Mesenchymal stem cell (in vitro differentiated cells and primary cell): ENCODE measurements at regions not wholly inside any gene's neighbourhood (a gene's known extent, or its start where the extent isn't known, plus 50 kb on each side); places are given as distances from the start of the nearest gene placed in this dataset.
A peak's percentile ranks its signal among the peaks of the same experiment; 100 is the strongest.

Experiments used
- DNase-seq: peaks from one replicate; pipeline ENCODE4 v3.0.0-alpha.2; 2013
- H2AFZ ChIP-seq: one replicate; pipeline ENCODE4 v1.6.1; 2013; ENCODE audit warnings: low read depth, mild to moderate bottlenecking, control low read depth, inconsistent platforms, low read length, moderate library complexity
- H2AK5ac ChIP-seq: 2 replicates; pipeline ENCODE4 v1.6.1; 2013; ENCODE audit warnings: low read length, moderate library complexity, mild to moderate bottlenecking, inconsistent platforms; ENCODE audit not compliant: severe bottlenecking
- H2BK120ac ChIP-seq: one replicate; pipeline ENCODE4 v1.6.1; 2013; ENCODE audit warnings: low read depth, mild to moderate bottlenecking, inconsistent platforms, low read length, moderate library complexity
- H2BK12ac ChIP-seq, 2 experiments: one replicate each; pipeline ENCODE4 v1.6.1; 2013; ENCODE audit warnings: inconsistent platforms in 2 of 2, low read length in 2 of 2, mild to moderate bottlenecking in 2 of 2, moderate library complexity in 2 of 2, control low read depth in 1 of 2
- H2BK15ac ChIP-seq: one replicate; pipeline ENCODE4 v1.6.1; 2013; ENCODE audit warnings: mild to moderate bottlenecking, low read depth, inconsistent platforms; ENCODE audit not compliant: poor library complexity, severe bottlenecking
- H2BK5ac ChIP-seq: 2 replicates; pipeline ENCODE4 v1.6.1; 2013; ENCODE audit warnings: low read depth, mild to moderate bottlenecking, low read length, control low read depth, inconsistent platforms; ENCODE audit not compliant: poor library complexity, severe bottlenecking
- H3K14ac ChIP-seq, 2 experiments: one replicate each; pipeline ENCODE4 v1.6.1; 2013; ENCODE audit warnings: inconsistent platforms in 2 of 2, low read length in 2 of 2, control low read depth in 1 of 2, mild to moderate bottlenecking in 1 of 2, moderate library complexity in 1 of 2
- H3K18ac ChIP-seq, 2 experiments: one replicate each; pipeline ENCODE4 v1.6.1; 2013; ENCODE audit warnings: inconsistent platforms in 2 of 2, low read length in 2 of 2, control low read depth in 1 of 2, low read depth in 1 of 2, mild to moderate bottlenecking in 1 of 2
- H3K23ac ChIP-seq, 2 experiments: one replicate each; pipeline ENCODE4 v1.6.1; 2013; ENCODE audit warnings: inconsistent platforms in 2 of 2, low read length in 2 of 2, mild to moderate bottlenecking in 2 of 2, moderate library complexity in 2 of 2, control low read depth in 1 of 2
- H3K27ac ChIP-seq: 2 replicates; pipeline ENCODE4 v1.5.1; 2013; ENCODE audit warnings: mild to moderate bottlenecking, moderate library complexity, low read length, control low read depth, inconsistent platforms; ENCODE audit not compliant: poor library complexity, severe bottlenecking
- H3K27me3 ChIP-seq, 2 experiments: 2 replicates each; pipeline versions ENCODE4 v1.6.1 to v1.7.0; 2013; ENCODE audit warnings: low read length in 2 of 2, mild to moderate bottlenecking in 2 of 2, moderate library complexity in 2 of 2, control low read depth in 1 of 2, inconsistent platforms in 1 of 2; ENCODE audit not compliant: control insufficient read depth in 1 of 2, insufficient read depth in 1 of 2
- H3K36me3 ChIP-seq, 2 experiments: 2 replicates each; pipeline versions ENCODE4 v1.6.1 to v1.7.0; 2013; ENCODE audit warnings: low read length in 2 of 2, control low read depth in 1 of 2, inconsistent platforms in 1 of 2, low read depth in 1 of 2, mild to moderate bottlenecking in 1 of 2; ENCODE audit not compliant: insufficient read depth in 2 of 2, control insufficient read depth in 1 of 2
- H3K4ac ChIP-seq, 2 experiments: one replicate each; pipeline ENCODE4 v1.6.1; 2013; ENCODE audit warnings: inconsistent platforms in 2 of 2, low read length in 2 of 2, mild to moderate bottlenecking in 2 of 2, moderate library complexity in 2 of 2, control low read depth in 1 of 2, low read depth in 1 of 2
- H3K4me1 ChIP-seq: 2 replicates; pipeline ENCODE4 v1.6.1; 2013; ENCODE audit warnings: low read depth, low read length, control low read depth; ENCODE audit not compliant: control insufficient read depth, insufficient read depth
- H3K4me2 ChIP-seq: 2 replicates; pipeline ENCODE4 v1.6.1; 2013; ENCODE audit warnings: low read length, mild to moderate bottlenecking, inconsistent platforms; ENCODE audit not compliant: poor library complexity, severe bottlenecking
- H3K4me3 ChIP-seq, 2 experiments: 2 replicates each; pipeline versions ENCODE4 v1.5.1 to v1.7.0; 2013; ENCODE audit warnings: low read length in 2 of 2, mild to moderate bottlenecking in 2 of 2, control low read depth in 1 of 2, low read depth in 1 of 2; ENCODE audit not compliant: insufficient read depth in 1 of 2
- H3K79me1 ChIP-seq: replicated peaks from 2 replicates; pipeline ENCODE4 v1.6.1; 2013; ENCODE audit warnings: mild to moderate bottlenecking, control low read depth, low read length, inconsistent platforms; ENCODE audit not compliant: poor library complexity, severe bottlenecking
- H3K9ac ChIP-seq: 2 replicates; pipeline ENCODE4 v1.7.0; 2013; ENCODE audit warnings: mild to moderate bottlenecking, low read length, moderate library complexity
- H3K9me3 ChIP-seq: 2 replicates; pipeline ENCODE4 v1.7.0; 2013; ENCODE audit warnings: mild to moderate bottlenecking, low read length; ENCODE audit not compliant: control insufficient read depth
- H4K8ac ChIP-seq: one replicate; pipeline ENCODE4 v1.6.1; 2013; ENCODE audit warnings: inconsistent platforms, mild to moderate bottlenecking, low read length, moderate library complexity
- H4K91ac ChIP-seq: one replicate; pipeline ENCODE4 v1.6.1; 2013; ENCODE audit warnings: mild to moderate bottlenecking, low read length, inconsistent platforms
- WGBS: methylation state at CpG from one replicate; pipeline ENCODE4 v1.1.7; 2013; ENCODE audit warnings: mixed read lengths; 5-methylcytosine and 5-hydroxymethylcytosine counted together

GRCh38 chr2:180716186-180717180, 263.9 kb upstream of the UBE2E3 start:
- Histone ChIP-seq H2AK5ac (no peak overlapping the region), H3K27ac (no peak overlapping the region), H2AFZ (no peak overlapping the region), H3K9me3 (peaks cover 14% of the 10 kb centered on the region), H3K4me1 (no peaks in the 10 kb centered on the region), H3K18ac (no peak overlapping the region), H3K36me3 (no peaks in the 10 kb centered on the region), H2BK5ac (no peak overlapping the region), H3K4ac (no peak overlapping the region), H2BK12ac (no peak overlapping the region), H2BK15ac (no peak overlapping the region), H3K27me3 (no peaks in the 10 kb centered on the region), H2BK120ac (no peak overlapping the region), H3K23ac (no peak overlapping the region), H3K14ac (no peak overlapping the region), H3K79me1 (no peaks in the 10 kb centered on the region), H3K9ac (no peak overlapping the region), H3K4me2 (no peak overlapping the region), H4K91ac (no peak overlapping the region), H4K8ac (no peak overlapping the region), H3K4me3 (no peak overlapping the region)
- WGBS = 91% methylated on average over 4 of the region's 4 CpGs
- DNase-seq = no peak

- Histone ChIP-seq H3K27ac (no peak overlapping the region), H2BK5ac (no peak overlapping the region), H3K23ac (no peak overlapping the region), H2BK12ac (no peak overlapping the region), H3K18ac (no peak overlapping the region), H4K91ac (no peak overlapping the region), H4K8ac (no peak overlapping the region), H2BK120ac (no peak overlapping the region), H3K4ac (no peak overlapping the region), H3K4me2 (no peak overlapping the region), H3K79me1 (no peaks in the 10 kb centered on the region), H3K27me3 (no peaks in the 10 kb centered on the region), H3K9me3 (peaks cover 14% of the 10 kb centered on the region), H2BK15ac (no peak overlapping the region), H3K36me3 (no peaks in the 10 kb centered on the region), H2AFZ (no peak overlapping the region), H3K9ac (no peak overlapping the region), H2AK5ac (no peak overlapping the region), H3K14ac (no peak overlapping the region), H3K4me1 (no peaks in the 10 kb centered on the region), H3K4me3 (no peak overlapping the region)
- DNase-seq = peak; percentile 50
- no CpG with 5 or more reads among the region's 1 CpG for WGBS
Measured at GRCh38 chr2:180715044-180715443, 265.4 kb upstream of the UBE2E3 start.

GRCh38 chr2:180709392-180710145, 270.8 kb upstream of the UBE2E3 start:
- H2AFZ ChIP-seq = no peak overlapping the region
- no peak overlapping the region for H3K23ac ChIP-seq
- H2BK12ac ChIP-seq = no peak overlapping the region
- H3K27me3 ChIP-seq = no peaks in the 10 kb centered on the region
- H2BK120ac ChIP-seq = no peak overlapping the region
- no peaks in the 10 kb centered on the region for H3K4me1 ChIP-seq
- H3K27ac ChIP-seq = no peak overlapping the region
- no peak overlapping the region for H4K91ac ChIP-seq
- no peak for DNase-seq
- no peaks in the 10 kb centered on the region for H3K36me3 ChIP-seq
- no peak overlapping the region for H3K4me2 ChIP-seq
- H3K14ac ChIP-seq = no peak overlapping the region
- no peaks in the 10 kb centered on the region for H3K79me1 ChIP-seq
- no peak overlapping the region for H2AK5ac ChIP-seq
- H2BK15ac ChIP-seq = no peak overlapping the region
- no peak overlapping the region for H3K9ac ChIP-seq
- H4K8ac ChIP-seq = no peak overlapping the region
- no peak overlapping the region for H3K4me3 ChIP-seq
- H3K18ac ChIP-seq = no peak overlapping the region
- H3K4ac ChIP-seq = no peak overlapping the region
- H3K9me3 ChIP-seq = peaks cover 14% of the 10 kb centered on the region
- no peak overlapping the region for H2BK5ac ChIP-seq
- WGBS = 93% methylated on average over 3 of the region's 5 CpGs

GRCh38 chr2:180707884-180708205, 272.6 kb upstream of the UBE2E3 start:
- Histone ChIP-seq H3K14ac (no peak overlapping the region), H2AFZ (no peak overlapping the region), H4K8ac (no peak overlapping the region), H3K27me3 (no peaks in the 10 kb centered on the region), H2BK120ac (no peak overlapping the region), H3K4me1 (no peaks in the 10 kb centered on the region), H3K79me1 (no peaks in the 10 kb centered on the region), H3K4ac (no peak overlapping the region), H2AK5ac (no peak overlapping the region), H2BK12ac (no peak overlapping the region), H3K18ac (peak overlapping the region in 1 of 2 experiments; percentile 21), H2BK15ac (no peak overlapping the region), H3K4me2 (no peak overlapping the region), H2BK5ac (no peak overlapping the region), H3K9me3 (peaks cover 9% of the 10 kb centered on the region), H3K23ac (no peak overlapping the region), H4K91ac (no peak overlapping the region), H3K36me3 (no peaks in the 10 kb centered on the region), H3K4me3 (no peak overlapping the region), H3K9ac (no peak overlapping the region), H3K27ac (no peak overlapping the region)
- peak; percentile 84 for DNase-seq
